ENCODE measurements at regions not wholly inside any gene's neighbourhood (a gene's known extent, or its start where the extent isn't known, plus 50 kb on each side); places are given as distances from the start of the nearest gene placed in this dataset.

DNA sequence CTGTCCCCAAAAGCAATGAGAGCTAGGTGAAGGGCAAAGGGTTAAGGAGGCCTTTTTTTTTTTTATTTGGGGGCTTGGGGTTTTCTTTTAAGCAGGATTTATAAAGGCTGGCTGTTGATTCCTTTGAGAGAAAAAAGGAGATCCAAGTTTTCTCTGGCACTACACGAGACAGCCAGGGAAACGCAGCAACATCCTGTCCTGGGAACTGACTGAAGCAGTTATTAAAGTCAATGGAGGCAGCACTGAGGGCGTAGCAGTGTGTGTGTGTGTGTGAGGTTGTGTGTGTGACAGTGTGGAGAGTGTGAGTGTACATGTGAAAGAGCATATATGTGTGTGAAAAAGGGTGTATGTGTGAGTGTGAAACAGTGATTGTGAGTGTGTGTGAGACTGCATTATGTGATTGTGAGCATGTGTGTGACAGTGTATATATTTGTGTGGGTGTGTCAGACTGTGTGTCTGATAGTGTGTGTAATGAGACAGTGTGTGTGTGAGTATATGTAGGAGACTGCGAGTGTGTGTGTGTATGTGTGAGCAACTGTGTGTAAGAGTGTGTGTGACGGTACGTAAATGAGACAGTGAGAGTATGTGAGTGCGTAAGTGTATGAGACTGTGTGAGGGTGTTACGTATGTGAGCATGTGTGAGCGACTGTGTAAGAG lies 65.9 kb upstream of the TIAM1 start:
- Mint-ChIP-seq H3K4me1 (0 out of 4 replicates have a peak, but pooled peaks cover 0 to 5% of the 10 kb centered on the region in 2 experiments), H3K27ac (no peak overlapping the region), H3K27me3 (ENCODE audit: low read depth) (no peaks in the 10 kb centered on the region), H3K4me3 (no peak overlapping the region), H3K9me3 (no peaks in the 10 kb centered on the region), H3K36me3 (ENCODE audit: insufficient read depth in 1 of 3, low read depth in 3 of 3) (peaks cover 0 to 2% (median 0%) of the 10 kb centered on the region in 3 experiments; a peak in 1 of 7 replicates)
- H3K9me3 ChIP-seq (ENCODE audit: control insufficient read depth, low read depth, low read length), result no peaks in the 10 kb centered on the region
- TF ChIP-seq, protein P1, sequence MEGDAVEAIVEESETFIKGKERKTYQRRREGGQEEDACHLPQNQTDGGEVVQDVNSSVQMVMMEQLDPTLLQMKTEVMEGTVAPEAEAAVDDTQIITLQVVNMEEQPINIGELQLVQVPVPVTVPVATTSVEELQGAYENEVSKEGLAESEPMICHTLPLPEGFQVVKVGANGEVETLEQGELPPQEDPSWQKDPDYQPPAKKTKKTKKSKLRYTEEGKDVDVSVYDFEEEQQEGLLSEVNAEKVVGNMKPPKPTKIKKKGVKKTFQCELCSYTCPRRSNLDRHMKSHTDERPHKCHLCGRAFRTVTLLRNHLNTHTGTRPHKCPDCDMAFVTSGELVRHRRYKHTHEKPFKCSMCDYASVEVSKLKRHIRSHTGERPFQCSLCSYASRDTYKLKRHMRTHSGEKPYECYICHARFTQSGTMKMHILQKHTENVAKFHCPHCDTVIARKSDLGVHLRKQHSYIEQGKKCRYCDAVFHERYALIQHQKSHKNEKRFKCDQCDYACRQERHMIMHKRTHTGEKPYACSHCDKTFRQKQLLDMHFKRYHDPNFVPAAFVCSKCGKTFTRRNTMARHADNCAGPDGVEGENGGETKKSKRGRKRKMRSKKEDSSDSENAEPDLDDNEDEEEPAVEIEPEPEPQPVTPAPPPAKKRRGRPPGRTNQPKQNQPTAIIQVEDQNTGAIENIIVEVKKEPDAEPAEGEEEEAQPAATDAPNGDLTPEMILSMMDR (conservative IDR thresholded peaks at IDR 0.05), result no peak
- H3K4ac ChIP-seq (ENCODE audit: low read depth, low read length), result no peak overlapping the region
- H3K23ac ChIP-seq (ENCODE audit: insufficient read length, low read depth, low read length), result no peak overlapping the region
- H3K79me2 ChIP-seq (ENCODE audit: insufficient read depth, low read length), result no peaks in the 10 kb centered on the region
- H3K18ac ChIP-seq (ENCODE audit: insufficient read length, low read depth, low read length), result no peak overlapping the region
- no peak overlapping the region for H2BK12ac ChIP-seq (ENCODE audit: insufficient read length, low read depth, low read length)
- H3K4me2 ChIP-seq (ENCODE audit: insufficient read depth, insufficient read length, low read length), result no peak overlapping the region
- no peak overlapping the region for H3K14ac ChIP-seq (ENCODE audit: insufficient read depth, low read length)
- H2BK5ac ChIP-seq (ENCODE audit: insufficient read length, low read length), result no peak overlapping the region
- DNase-seq, result no peak
- H3K27ac ChIP-seq (ENCODE audit: insufficient read length, low read depth, low read length), result no peak overlapping the region
- whole genome bisulfite sequencing (ENCODE audit: extremely low coverage, insufficient read length, low lambda C conversion rate), result 100% methylated on average over 5 of the region's 9 CpGs
- H3K56ac ChIP-seq (ENCODE audit: insufficient read length, low read depth, low read length), result no peak overlapping the region
- no peak overlapping the region for H2BK20ac ChIP-seq (ENCODE audit: low read depth, low read length, poor library complexity, severe bottlenecking)
- no peaks in the 10 kb centered on the region for H4K20me1 ChIP-seq (ENCODE audit: control insufficient read depth, insufficient read depth, insufficient read length)
- no peak overlapping the region for H3T11ph ChIP-seq (ENCODE audit: low read length)
- H4K5ac ChIP-seq (ENCODE audit: insufficient read length, low read depth, low read length), result no peak overlapping the region
- H3K9ac ChIP-seq (ENCODE audit: extremely low read depth, insufficient read length, low read length), result no peak overlapping the region
- H4K8ac ChIP-seq (replicated peaks; ENCODE audit: insufficient read length, low read depth, low read length), result no peak overlapping the region
- H2AFZ ChIP-seq (ENCODE audit: low read length), result no peak overlapping the region
- no peak overlapping the region for H2BK15ac ChIP-seq (ENCODE audit: low read depth, low read length)
- no peaks in the 10 kb centered on the region for H3K79me1 ChIP-seq (ENCODE audit: insufficient read depth, low read depth, low read length, poor library complexity, severe bottlenecking)
- no peaks in the 10 kb centered on the region for H3K4me1 ChIP-seq (ENCODE audit: insufficient read depth, low read length)
- no peak overlapping the region for H2BK120ac ChIP-seq (ENCODE audit: low read depth, low read length, poor library complexity, severe bottlenecking)
- H2AK5ac ChIP-seq (ENCODE audit: insufficient read length, low read length), result no peak overlapping the region
- no peaks in the 10 kb centered on the region for H3K23me2 ChIP-seq (ENCODE audit: insufficient read length, low read depth, low read length, poor library complexity, severe bottlenecking)
- no peaks in the 10 kb centered on the region for H3K27me3 ChIP-seq (ENCODE audit: insufficient read depth, low read length)
- no peak overlapping the region for H4K91ac ChIP-seq (ENCODE audit: insufficient read length, low read depth, low read length)
